Gastrocnemius medialis (tissue), 4 donors: ENCODE measurements at regions not wholly inside any gene's neighbourhood (a gene's known extent, or its start where the extent isn't known, plus 50 kb on each side); places are given as distances from the start of the nearest gene placed in this dataset.

Experiments used
- CTCF ChIP-seq, 5 experiments: fragments of 450-650 bp in 3 of 5; fragments of 200-600 bp in 2 of 5; sonication (generic) in 2 of 5; IDR thresholded peaks in 4 of 5; conservative IDR thresholded peaks in 1 of 5; 1 replicate in 4 of 5; 2 replicates in 1 of 5; pipeline ENCODE4 v1.5.1; 2016 to 2019; ENCODE audit warnings: antibody characterized with exemption in 5 of 5, mild to moderate bottlenecking in 3 of 5, moderate library complexity in 3 of 5
- POLR2A ChIP-seq, 2 donors: fragments of 450-650 bp; IDR thresholded peaks; one replicate each; pipeline ENCODE4 v1.6.1; 2017; ENCODE audit warnings: antibody characterized with exemption in 2 of 2, mild to moderate bottlenecking in 2 of 2, moderate library complexity in 2 of 2

GRCh38 chr10:131758939-131759301 is 141.9 kb upstream of the PPP2R2D start:
- no peak for TF ChIP-seq CTCF (IDR thresholded peaks at IDR 0.05 in 4 of 5, conservative IDR thresholded peaks at IDR 0.05 in 1 of 5)
- TF ChIP-seq POLR2A (IDR thresholded peaks at IDR 0.05), result no peak
